Lung (tissue), 11 donors: ENCODE measurements at regions not wholly inside any gene's neighbourhood (a gene's known extent, or its start where the extent isn't known, plus 50 kb on each side); places are given as distances from the start of the nearest gene placed in this dataset.

Experiments
- ATAC-seq: fragments of 200-7000 bp; cut with Tn5 transposase; one replicate; pipeline ENCODE4 v1.9.1; 2020; ENCODE audit warnings: moderate number of reproducible peaks; ENCODE audit not compliant: insufficient read depth, low FRiP score
- DNase-seq, 3 donors: peaks; one replicate each; pipeline ENCODE4 v3.0.0-alpha.2; 2013 to 2017
- H3K27ac ChIP-seq, 2 donors: one replicate each; pipeline ENCODE4 v1.5.1; 2013; ENCODE audit warnings: mild to moderate bottlenecking in 2 of 2, moderate library complexity in 2 of 2, control low read depth in 1 of 2, inconsistent platforms in 1 of 2, low read depth in 1 of 2, low read length in 1 of 2
- H3K27me3 ChIP-seq, 3 donors: one replicate each; pipeline ENCODE4 v1.5.1; 2013; ENCODE audit warnings: low read length in 2 of 3; ENCODE audit not compliant: control insufficient read depth in 3 of 3, insufficient read depth in 3 of 3
- H3K36me3 ChIP-seq, 4 donors: one replicate each; pipeline ENCODE4 v1.5.1; 2013; ENCODE audit warnings: low read length in 4 of 4, mild to moderate bottlenecking in 1 of 4, moderate library complexity in 1 of 4; ENCODE audit not compliant: control insufficient read depth in 4 of 4, insufficient read depth in 4 of 4
- H3K4me1 ChIP-seq, 5 donors: one replicate each; pipeline ENCODE4 v1.5.1; 2013; ENCODE audit warnings: low read length in 5 of 5, mild to moderate bottlenecking in 2 of 5, moderate library complexity in 1 of 5; ENCODE audit not compliant: control insufficient read depth in 5 of 5, insufficient read depth in 5 of 5
- H3K4me3 ChIP-seq: one replicate; pipeline ENCODE4 v1.5.1; 2013; ENCODE audit warnings: mild to moderate bottlenecking, control low read depth, moderate library complexity
- H3K9ac ChIP-seq, 2 donors: one replicate each; pipeline ENCODE4 v1.5.1; 2013; ENCODE audit warnings: low read length in 2 of 2, control low read depth in 1 of 2; ENCODE audit not compliant: insufficient read depth in 1 of 2
- H3K9me3 ChIP-seq, 4 donors: one replicate each; pipeline ENCODE4 v1.5.1; 2013; ENCODE audit warnings: low read length in 3 of 4, mild to moderate bottlenecking in 1 of 4, moderate library complexity in 1 of 4; ENCODE audit not compliant: control insufficient read depth in 4 of 4, insufficient read depth in 3 of 4
- WGBS, 2 donors: extraction: QIAGEN DNeasy Blood & Tissue Kit; methylation state at CpG; one replicate each; pipeline ENCODE4 v1.1.7; 2013; 5-methylcytosine and 5-hydroxymethylcytosine counted together
- TF ChIP-seq, protein P1 (sequence below): IDR thresholded peaks from 2 replicates; pipeline ENCODE4 v1.5.1; 2012; ENCODE audit warnings: mild to moderate bottlenecking; ENCODE audit errors: control extremely low read depth, extremely low read depth
- donor health status: control.
- donor health status: control.
- donor health status: Bipolar disorder and iron deficiency.
- donor health status: healthy.
- donor health status: DM: yes; HTN: yes; CAD: no.

DNA sequence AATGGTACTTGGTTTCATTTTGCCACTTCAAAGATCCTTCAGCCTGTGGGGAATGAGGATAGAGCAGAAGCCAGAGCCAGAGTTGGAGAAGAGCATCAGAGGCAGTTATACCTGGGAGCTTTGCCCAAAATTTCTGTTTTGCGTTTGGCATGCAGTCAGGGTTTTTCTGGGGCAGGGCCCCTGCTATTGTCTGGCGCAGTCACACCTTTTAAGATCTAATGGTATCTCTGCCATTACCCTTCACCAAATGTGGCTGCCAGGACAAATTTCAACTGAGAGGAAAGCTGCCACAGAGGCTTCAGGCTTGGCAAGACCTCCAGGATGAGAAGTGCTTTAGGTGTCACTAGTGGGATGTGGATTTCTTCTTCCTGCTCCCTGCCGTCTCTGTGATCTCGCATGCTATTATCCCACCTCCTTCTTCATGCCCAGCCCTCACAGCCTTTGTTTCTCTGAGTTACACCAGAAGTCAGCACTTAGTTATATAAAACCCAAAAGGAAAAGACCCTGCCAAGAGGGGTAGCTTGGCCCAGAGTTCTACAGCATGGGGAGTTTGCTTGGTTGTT is 357.0 kb downstream of the TLE4 start:
- Histone ChIP-seq H3K4me1 (no peaks in the 10 kb centered on the region), H3K27me3 (no peaks in the 10 kb centered on the region), H3K9ac (no peak overlapping the region), H3K27ac (no peak overlapping the region), H3K36me3 (no peaks in the 10 kb centered on the region), H3K4me3 (no peak overlapping the region), H3K9me3 (peaks cover 0 to 2% (median 0%) of the 10 kb centered on the region in 4 donors)
- ATAC-seq (no peak), DNase-seq (no peak)
- 94% methylated on average over 4 of the region's 4 CpGs for WGBS, 2 donors
- TF ChIP-seq, protein P1, sequence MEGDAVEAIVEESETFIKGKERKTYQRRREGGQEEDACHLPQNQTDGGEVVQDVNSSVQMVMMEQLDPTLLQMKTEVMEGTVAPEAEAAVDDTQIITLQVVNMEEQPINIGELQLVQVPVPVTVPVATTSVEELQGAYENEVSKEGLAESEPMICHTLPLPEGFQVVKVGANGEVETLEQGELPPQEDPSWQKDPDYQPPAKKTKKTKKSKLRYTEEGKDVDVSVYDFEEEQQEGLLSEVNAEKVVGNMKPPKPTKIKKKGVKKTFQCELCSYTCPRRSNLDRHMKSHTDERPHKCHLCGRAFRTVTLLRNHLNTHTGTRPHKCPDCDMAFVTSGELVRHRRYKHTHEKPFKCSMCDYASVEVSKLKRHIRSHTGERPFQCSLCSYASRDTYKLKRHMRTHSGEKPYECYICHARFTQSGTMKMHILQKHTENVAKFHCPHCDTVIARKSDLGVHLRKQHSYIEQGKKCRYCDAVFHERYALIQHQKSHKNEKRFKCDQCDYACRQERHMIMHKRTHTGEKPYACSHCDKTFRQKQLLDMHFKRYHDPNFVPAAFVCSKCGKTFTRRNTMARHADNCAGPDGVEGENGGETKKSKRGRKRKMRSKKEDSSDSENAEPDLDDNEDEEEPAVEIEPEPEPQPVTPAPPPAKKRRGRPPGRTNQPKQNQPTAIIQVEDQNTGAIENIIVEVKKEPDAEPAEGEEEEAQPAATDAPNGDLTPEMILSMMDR = no peak

DNA sequence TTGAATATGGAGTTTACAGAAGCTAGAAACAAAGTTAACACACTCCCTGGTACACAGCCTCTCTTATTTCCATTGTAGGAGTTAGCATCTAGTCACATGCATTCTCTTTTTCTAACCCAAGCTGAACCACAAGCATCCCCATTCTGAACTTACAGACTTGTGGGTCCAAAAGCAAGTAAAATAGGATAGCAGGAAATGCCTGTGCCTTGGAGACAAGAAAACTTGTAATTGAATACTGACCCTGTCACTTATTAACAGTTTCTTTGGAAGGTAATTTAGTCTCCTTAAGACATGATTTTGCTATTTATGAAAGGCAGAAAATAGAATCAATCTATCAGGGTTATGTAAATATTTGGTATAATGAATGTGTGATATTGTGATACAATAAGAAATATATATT is 353.6 kb downstream of the TLE4 start:
- no peak overlapping the region for H3K27ac ChIP-seq
- H3K27me3 ChIP-seq = no peaks in the 10 kb centered on the region
- H3K4me1 ChIP-seq = no peaks in the 10 kb centered on the region
- H3K9ac ChIP-seq = no peak overlapping the region
- H3K9me3 ChIP-seq = peaks cover 0 to 2% (median 0%) of the 10 kb centered on the region in 4 donors
- no peak overlapping the region for H3K4me3 ChIP-seq
- ATAC-seq = no peak
- H3K36me3 ChIP-seq = no peaks in the 10 kb centered on the region
- DNase-seq = no peak
- TF ChIP-seq, protein P1 = no peak

DNA sequence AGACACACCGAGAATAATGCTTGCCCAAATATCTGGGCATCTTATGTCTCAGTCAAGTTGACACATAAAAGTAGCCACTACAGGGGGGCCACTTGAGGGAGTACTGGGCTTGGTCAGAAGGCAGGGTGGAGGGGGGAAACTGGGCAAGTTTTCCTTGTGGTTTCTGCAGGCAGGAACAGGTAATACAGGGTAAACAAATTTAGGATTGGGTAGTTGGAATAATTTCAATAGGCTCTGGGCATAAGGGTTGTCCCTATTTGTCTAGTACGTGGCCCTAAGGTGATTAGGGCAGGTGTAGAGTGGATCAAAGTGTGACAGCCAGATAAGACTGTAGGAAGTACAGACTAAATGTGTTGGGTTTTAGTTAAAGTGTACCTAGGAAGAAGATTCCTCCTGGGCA is 353.1 kb downstream of the TLE4 start:
- 55 to 68% methylated on average over 2 of the region's 2 CpGs for WGBS, 2 donors
- TF ChIP-seq, protein P1 = no peak
- H3K36me3 ChIP-seq = no peaks in the 10 kb centered on the region
- H3K9me3 ChIP-seq = peaks cover 0 to 2% (median 0%) of the 10 kb centered on the region in 4 donors
- no peak overlapping the region for H3K4me3 ChIP-seq
- no peaks in the 10 kb centered on the region for H3K4me1 ChIP-seq
- ATAC-seq (peak; percentile 36), DNase-seq (no peak)
- no peak overlapping the region for H3K9ac ChIP-seq
- no peak overlapping the region for H3K27ac ChIP-seq
- no peaks in the 10 kb centered on the region for H3K27me3 ChIP-seq

DNA sequence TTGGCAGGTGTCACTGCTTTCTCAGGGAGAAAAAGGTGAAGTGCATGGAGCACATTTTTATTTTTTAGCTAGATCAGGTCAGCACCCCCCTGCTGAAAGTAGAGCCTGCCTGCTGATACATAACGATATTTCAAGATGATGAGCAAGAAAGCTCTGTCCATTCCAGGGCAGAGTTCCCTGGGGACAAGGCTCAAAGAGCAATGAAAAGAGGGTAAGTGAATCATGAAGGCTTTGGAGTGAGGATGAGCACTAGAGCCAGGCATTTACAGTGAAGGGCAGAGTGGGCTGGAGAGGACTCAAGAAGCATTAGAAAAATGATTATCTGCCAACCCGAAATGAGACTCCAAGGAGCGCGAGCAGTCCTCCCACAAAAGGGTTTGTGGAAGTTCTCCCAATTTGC is 345.7 kb downstream of the TLE4 start:
- H3K9me3 ChIP-seq = no peaks in the 10 kb centered on the region
- no peaks in the 10 kb centered on the region for H3K4me1 ChIP-seq
- H3K9ac ChIP-seq = no peak overlapping the region
- no peak overlapping the region for H3K27ac ChIP-seq
- H3K4me3 ChIP-seq = no peak overlapping the region
- 90 to 98% methylated on average over 4 of the region's 4 CpGs for WGBS, 2 donors
- ATAC-seq = no peak
- TF ChIP-seq, protein P1 = no peak
- no peaks in the 10 kb centered on the region for H3K27me3 ChIP-seq
- no peak for DNase-seq
- H3K36me3 ChIP-seq = no peaks in the 10 kb centered on the region
